HL-60 (cell line): ENCODE measurements at regions not wholly inside any gene's neighbourhood (a gene's known extent, or its start where the extent isn't known, plus 50 kb on each side); places are given as distances from the start of the nearest gene placed in this dataset.

Experiments
- CTCF ChIP-seq: IDR thresholded peaks from one replicate; pipeline ENCODE4 v1.5.1; 2011; ENCODE audit warnings: low read length, control low read depth, inconsistent platforms; ENCODE audit not compliant: insufficient read depth
- GABPA ChIP-seq: IDR thresholded peaks from 2 replicates; pipeline ENCODE4 v1.6.1; 2012; ENCODE audit warnings: low read depth
- POLR2AphosphoS5 ChIP-seq: IDR thresholded peaks from 2 replicates; pipeline ENCODE4 v1.6.1; 2012; ENCODE audit warnings: low read depth
- SPI1 ChIP-seq: IDR thresholded peaks from 2 replicates; pipeline ENCODE4 v1.6.1; 2012; ENCODE audit warnings: low read depth, mild to moderate bottlenecking, borderline replicate concordance

GRCh38 chr16:22979038-22979437 lies 165.1 kb downstream of the HS3ST2 start:
- TF ChIP-seq CTCF: no peak
- no peak for TF ChIP-seq GABPA
- no peak for TF ChIP-seq POLR2AphosphoS5
- no peak for TF ChIP-seq SPI1
